Stimulated activated CD8-positive, alpha-beta memory T cell treated with anti-CD3 and anti-CD28 coated beads, Interleukin-15, amount 100 ng/mL, for 48 hours (primary cell): ENCODE measurements at regions not wholly inside any gene's neighbourhood (a gene's known extent, or its start where the extent isn't known, plus 50 kb on each side); places are given as distances from the start of the nearest gene placed in this dataset.
"Not testable (repeated sequence)": the region's sequence is repeated elsewhere in the genome, so short reads cannot be mapped to it uniquely, and the experiment has no call there.

Experiments used
- DNase-seq, 2 donors: peaks; one replicate each; pipeline ENCODE4 v3.0.0-alpha.2; 2020; ENCODE audit warnings: low read depth in 2 of 2

- no peak for DNase-seq
Measured at GRCh38 chr5:53407373-53407772, 73.1 kb upstream of the FST start.

GRCh38 chr5:53411388-53411787 is 69.0 kb upstream of the FST start:
- DNase-seq: no peak

GRCh38 chr5:53412499-53412898 is 67.9 kb upstream of the FST start:
- DNase-seq: not testable (repeated sequence)

GRCh38 chr5:53416144-53416738 is 64.2 kb upstream of the FST start:
- DNase-seq: no peak

- no peak for DNase-seq
Measured at GRCh38 chr5:53418409-53418808, 62.0 kb upstream of the FST start.

- DNase-seq: no peak
Measured at GRCh38 chr5:53418826-53419658, 61.4 kb upstream of the FST start.

GRCh38 chr5:53422539-53422938 is 57.9 kb upstream of the FST start:
- DNase-seq: no peak

- DNase-seq: no peak
Measured at GRCh38 chr5:53423724-53424123, 56.7 kb upstream of the FST start.

GRCh38 chr5:53424686-53425615 is 55.5 kb upstream of the FST start:
- no peak for DNase-seq

- DNase-seq: peak in 1 of 2 donors; percentile 2
Measured at GRCh38 chr5:53425687-53426511, 54.5 kb upstream of the FST start.

- no peak for DNase-seq
Measured at GRCh38 chr5:53426512-53426830, 54.0 kb upstream of the FST start.

- no peak for DNase-seq
Measured at GRCh38 chr5:53426878-53427277, 53.6 kb upstream of the FST start.

GRCh38 chr5:53427965-53428364 is 52.5 kb upstream of the FST start:
- DNase-seq: no peak

GRCh38 chr5:53429706-53430105 is 50.7 kb upstream of the FST start:
- DNase-seq: no peak

GRCh38 chr5:53430618-53431252 is 49.7 kb upstream of the FST start:
- DNase-seq: no peak
